Renal cortex interstitium (tissue), 11 donors: ENCODE measurements at regions not wholly inside any gene's neighbourhood (a gene's known extent, or its start where the extent isn't known, plus 50 kb on each side); places are given as distances from the start of the nearest gene placed in this dataset.

Source experiments
- DNase-seq, 11 donors: peaks; one replicate each; pipeline ENCODE4 v3.0.0-alpha.2; 2013; ENCODE audit warnings: low read depth in 9 of 11, low spot score in 4 of 11; ENCODE audit errors: extremely low read depth in 1 of 11

GRCh38 chr7:21071561-21072501, 285.1 kb upstream of the SP8 start:
- no peak for DNase-seq

GRCh38 chr7:21076054-21076453, 289.4 kb upstream of the SP8 start:
- peak in 7 of 11 donors; percentile 14 to 36 (median 29) for DNase-seq

DNA sequence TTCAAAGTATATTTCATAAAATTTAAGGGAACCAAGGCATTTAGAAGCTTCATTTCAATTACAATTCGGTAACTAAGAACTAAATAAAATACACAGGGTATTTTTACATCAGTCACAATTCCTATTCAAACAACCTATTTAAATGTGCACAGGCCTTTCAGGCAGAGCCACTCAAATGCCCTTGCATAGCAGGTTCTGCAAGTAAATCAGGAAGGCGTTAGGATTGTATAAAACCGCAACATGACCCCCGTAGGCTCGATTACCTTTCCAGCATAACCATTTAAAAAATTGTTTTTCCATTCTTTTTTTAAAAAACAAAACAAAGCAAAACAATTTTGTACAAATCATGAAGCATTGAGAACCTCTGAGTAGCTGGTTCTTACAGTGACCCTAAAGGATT, 289.9 kb upstream of the SP8 start:
- DNase-seq = peak in 10 of 11 donors; percentile 18 to 62 (median 23)

DNA sequence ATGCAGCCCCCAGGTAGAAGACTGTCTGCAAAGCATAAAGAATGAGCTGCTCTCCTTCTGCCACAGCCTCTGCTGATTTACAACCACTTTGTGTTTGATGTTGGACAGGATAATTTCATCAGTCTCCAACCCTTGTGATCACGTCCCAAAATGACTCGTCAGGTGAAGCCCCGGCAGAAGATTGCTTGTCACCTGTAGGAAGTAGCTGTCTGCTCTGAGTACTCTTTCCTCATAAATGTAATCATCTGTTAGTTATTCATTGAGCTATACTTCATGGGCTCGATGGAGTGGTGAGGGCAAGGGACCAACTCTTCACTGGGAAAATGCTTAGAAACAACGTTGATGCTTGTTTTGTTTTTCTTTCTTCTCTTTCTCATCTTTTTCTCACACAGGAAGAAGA, 290.9 kb upstream of the SP8 start:
- no peak for DNase-seq

- DNase-seq = no peak
Observed at GRCh38 chr7:21084286-21084685, 297.6 kb upstream of the SP8 start.

- DNase-seq = peak; percentile 22 to 74 (median 44)
Observed at GRCh38 chr7:21086688-21087087, 300.0 kb upstream of the SP8 start.

GRCh38 chr7:21089653-21090052, 303.0 kb upstream of the SP8 start:
- no peak for DNase-seq

- no peak for DNase-seq
Observed at GRCh38 chr7:21092766-21093702, 306.3 kb upstream of the SP8 start.

DNA sequence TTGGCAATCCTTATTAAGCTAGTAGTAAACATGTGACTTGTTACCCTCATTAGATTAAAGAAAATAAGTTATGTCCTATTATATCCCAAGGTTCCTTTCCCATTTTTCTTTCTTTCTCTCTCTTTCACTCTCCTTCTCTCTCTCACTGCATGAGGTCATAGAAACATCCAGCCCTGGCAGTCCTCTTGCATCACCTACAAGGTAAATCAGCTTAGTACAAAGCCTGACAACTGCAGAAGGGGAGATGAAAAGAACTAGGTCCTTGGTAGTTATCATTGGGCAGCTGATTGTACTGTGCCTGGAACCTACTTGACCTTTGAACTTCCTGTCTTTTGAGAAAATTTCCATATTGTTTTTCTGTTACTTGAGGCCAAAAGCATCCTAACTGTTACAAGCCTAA, 307.9 kb upstream of the SP8 start:
- DNase-seq = no peak

DNA sequence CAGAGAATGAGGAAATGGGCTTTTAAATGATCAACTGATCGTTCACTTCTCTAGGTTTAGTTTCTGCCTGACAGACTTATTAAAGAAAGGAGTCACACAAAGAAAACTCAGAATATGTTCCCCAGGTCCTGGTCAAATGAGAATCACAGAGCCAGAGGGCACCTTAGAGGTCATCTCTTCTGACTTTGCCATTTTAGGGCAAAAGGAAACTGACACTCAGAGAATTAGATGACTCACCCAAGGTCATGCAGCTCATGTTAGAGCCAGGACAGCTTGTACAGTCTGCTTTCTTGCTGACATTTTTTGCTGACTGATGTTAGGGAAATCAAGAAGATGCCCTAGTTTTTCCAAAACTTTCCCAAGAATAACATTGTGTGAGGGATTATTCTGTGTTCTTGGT, 312.7 kb upstream of the SP8 start:
- DNase-seq = no peak

- no peak for DNase-seq
Observed at GRCh38 chr7:21099955-21100354, 313.3 kb upstream of the SP8 start.

DNA sequence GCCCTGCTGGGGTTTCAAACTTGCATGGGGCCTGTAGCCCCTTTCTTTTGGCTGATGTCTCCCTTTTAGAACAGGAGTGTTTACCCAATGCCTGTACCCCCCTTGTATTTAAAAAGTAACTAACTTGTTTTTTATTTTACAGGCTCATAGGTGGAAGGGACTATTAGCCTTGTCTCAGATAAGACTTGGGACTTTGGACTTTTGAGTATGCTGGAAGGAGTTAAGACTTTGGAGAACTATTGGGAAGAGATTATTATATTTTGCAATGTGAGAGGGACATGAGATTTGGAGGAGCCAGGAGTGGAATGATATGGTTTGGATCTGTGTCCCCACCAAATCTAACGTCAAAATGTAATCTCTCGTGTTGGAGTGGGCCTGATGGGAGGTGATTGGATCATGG, 314.9 kb upstream of the SP8 start:
- no peak for DNase-seq

DNA sequence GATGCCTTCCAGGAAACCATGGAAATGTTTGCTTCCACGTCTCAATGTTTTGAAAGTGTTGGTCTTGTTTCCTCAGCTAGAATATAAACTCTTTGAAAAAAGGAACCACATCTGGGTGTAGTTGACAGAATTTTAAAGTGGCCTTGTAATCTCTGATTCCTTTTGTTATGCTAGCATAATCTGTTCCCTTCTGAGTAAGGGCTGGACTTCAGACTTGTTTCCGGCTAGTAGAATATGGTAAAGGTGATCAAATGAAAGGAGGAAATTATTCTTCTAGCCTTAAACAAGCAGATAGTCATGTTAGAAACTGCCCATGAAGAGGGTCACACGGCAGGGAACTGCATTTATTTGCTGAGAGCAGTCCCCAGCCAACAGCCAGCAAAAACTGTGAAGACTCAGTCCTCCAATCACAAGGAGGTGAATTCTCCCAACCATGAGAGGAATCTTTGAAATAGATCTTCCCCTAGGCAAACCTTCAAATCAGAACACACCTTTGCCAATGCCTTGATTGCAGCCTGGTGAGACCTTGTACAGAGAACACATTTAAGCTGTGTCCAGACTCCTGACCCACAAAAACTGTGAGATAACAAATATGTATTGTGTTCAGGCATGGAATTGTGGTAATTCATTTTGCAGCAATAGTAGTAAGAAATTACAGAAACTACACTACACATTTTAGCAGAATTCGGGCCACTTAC, 316.9 kb upstream of the SP8 start:
- DNase-seq = no peak

DNA sequence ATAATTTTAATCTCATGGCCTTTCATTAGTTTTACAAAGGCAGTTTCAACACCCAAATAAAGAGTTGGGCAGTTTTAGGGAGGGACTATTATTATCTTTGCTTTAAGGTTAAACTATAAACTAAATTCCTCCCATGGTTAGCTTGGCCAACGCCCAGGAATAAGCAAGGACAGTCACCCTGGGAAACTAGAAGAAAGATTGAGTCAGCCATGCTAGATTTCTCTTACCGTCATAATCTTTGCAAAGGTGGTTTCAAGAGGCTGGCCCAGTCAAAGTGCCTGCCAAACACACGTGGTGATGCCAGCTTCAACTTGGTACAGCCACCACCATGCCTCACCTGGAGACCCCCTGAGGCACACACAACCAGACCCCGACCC, 317.4 kb upstream of the SP8 start:
- no peak for DNase-seq

- DNase-seq = no peak
Observed at GRCh38 chr7:21106296-21106732, 319.6 kb upstream of the SP8 start.

- DNase-seq = no peak
Observed at GRCh38 chr7:21107101-21107500, 320.4 kb upstream of the SP8 start.

DNA sequence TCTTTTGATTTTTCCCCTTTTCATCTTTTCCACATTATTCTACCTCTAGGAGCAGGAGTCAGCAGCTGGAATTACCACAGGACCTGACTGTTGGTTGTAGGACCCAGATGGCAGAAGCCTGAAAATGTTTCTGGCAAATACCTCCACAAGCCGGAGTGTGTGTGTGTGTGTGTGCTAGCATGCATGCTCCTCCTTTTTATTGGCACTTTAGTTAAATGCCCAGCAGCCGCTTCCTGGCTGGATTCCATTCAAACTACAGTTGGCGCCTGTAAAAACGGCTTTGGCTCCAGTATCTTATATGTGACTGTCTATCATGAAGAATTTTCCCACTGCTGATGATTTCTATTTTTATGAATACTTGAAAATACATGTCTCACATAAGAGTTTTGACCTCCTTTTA, 319.7 kb upstream of the SP4 start:
- DNase-seq = no peak

- DNase-seq = no peak
Observed at GRCh38 chr7:21113609-21114415, 314.1 kb upstream of the SP4 start.

DNA sequence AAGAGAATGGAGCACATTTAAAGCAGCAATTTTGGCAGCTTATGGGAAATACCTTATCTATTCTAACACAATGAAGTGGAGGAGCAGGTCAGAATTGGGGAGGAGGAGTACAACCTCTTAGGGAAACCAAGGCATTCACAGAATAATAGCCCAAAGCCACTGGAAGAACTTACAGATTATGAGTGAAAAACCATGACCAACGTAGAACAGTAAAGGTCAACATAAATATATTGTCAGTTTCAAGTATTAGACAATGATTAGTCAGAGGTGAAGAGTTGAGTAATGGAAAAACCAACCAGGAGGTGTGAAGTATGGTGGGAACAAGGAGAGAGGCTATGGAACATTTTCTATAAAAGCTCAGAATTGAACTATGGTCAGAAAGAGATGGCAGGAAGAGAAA, 304.3 kb upstream of the SP4 start:
- DNase-seq = no peak
